ENCODE measurements at regions not wholly inside any gene's neighbourhood (a gene's known extent, or its start where the extent isn't known, plus 50 kb on each side); places are given as distances from the start of the nearest gene placed in this dataset.

DNA sequence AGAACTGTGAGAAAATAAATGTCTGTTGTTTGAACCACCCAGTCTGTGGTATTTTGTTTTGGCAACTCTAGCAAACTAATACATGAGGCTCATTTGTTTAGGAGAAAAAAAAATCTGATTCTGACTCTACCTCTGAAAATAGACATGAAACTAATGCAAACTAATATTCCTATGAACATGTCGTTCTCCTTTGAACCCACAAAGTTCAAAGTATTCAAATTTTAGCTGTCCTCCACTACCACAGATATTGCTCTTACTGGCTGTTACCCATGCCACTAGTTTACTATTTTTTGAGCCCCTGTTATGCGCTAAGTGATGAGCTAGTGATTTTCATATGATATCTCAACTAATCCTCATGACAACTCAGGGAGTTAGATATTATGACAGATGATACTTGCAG, 58.8 kb upstream of the ZNF804B start:
- no peak overlapping the region for H3K27ac ChIP-seq (ENCODE audit: low read depth, low read length, severe bottlenecking)
- no peaks in the 10 kb centered on the region for H3K4me1 ChIP-seq (ENCODE audit: control insufficient read depth, insufficient read depth, low read length, poor library complexity, severe bottlenecking)
- no peak overlapping the region for H3K4me3 ChIP-seq (ENCODE audit: extremely low read depth, insufficient read depth, low read length, poor library complexity, severe bottlenecking)
- no peaks in the 10 kb centered on the region for H3K36me3 ChIP-seq (ENCODE audit: control insufficient read depth, insufficient read depth, low read length)
- WGBS, 2 experiments (ENCODE audit: insufficient coverage in 2 of 2), result 64 to 73% methylated on average over 1 of the region's 2 CpGs
- no peaks in the 10 kb centered on the region for H3K9me3 ChIP-seq (ENCODE audit: control insufficient read depth, low read length)

DNA sequence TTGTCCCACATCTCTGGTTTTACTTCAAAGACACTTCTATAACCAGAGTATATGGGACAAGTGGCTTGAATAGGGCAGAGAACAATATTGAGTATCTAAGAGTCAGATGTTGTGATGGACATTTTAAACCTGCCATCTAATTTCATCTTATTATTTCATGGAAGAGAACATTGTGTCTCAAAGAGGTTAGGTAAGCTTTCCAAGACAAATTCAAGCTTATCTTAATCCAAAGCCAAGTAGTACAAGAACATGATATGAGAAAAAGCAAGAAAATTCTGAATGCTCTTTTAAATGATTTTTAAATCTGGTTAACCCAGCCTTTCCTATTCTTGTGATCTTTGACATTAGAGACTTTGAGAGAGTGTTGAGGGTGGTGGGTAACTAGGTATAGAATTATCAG, 65.3 kb upstream of the ZNF804B start:
- no peaks in the 10 kb centered on the region for H3K4me1 ChIP-seq (ENCODE audit: control insufficient read depth, insufficient read depth, low read length, poor library complexity, severe bottlenecking)
- no peak overlapping the region for H3K27ac ChIP-seq (ENCODE audit: low read depth, low read length, severe bottlenecking)
- H3K4me3 ChIP-seq (ENCODE audit: extremely low read depth, insufficient read depth, low read length, poor library complexity, severe bottlenecking), result no peak overlapping the region
- H3K36me3 ChIP-seq (ENCODE audit: control insufficient read depth, insufficient read depth, low read length), result no peaks in the 10 kb centered on the region
- no peaks in the 10 kb centered on the region for H3K9me3 ChIP-seq (ENCODE audit: control insufficient read depth, low read length)

DNA sequence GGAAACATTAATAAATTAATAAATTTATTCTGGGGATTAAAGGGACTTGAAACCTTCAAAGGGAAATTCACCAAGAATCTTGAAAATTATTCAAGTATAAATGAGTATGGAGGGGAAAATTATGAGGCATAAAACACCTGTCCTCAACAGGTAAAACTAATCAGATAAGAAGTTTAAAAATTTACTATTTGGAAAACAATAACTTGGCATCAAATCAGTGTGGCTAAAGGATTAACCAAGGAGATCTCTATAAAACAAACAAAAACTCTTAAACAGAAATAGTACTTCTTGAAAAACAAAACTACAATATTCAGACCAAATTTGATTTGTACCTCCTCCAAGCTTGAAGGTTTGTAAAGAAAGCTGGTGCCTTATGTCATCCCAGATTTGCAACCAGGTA, 66.4 kb upstream of the ZNF804B start:
- Histone ChIP-seq H3K4me1 (ENCODE audit: control insufficient read depth, insufficient read depth, low read length, poor library complexity, severe bottlenecking) (no peaks in the 10 kb centered on the region), H3K36me3 (ENCODE audit: control insufficient read depth, insufficient read depth, low read length) (no peaks in the 10 kb centered on the region), H3K27ac (ENCODE audit: low read depth, low read length, severe bottlenecking) (no peak overlapping the region), H3K4me3 (ENCODE audit: extremely low read depth, insufficient read depth, low read length, poor library complexity, severe bottlenecking) (no peak overlapping the region), H3K9me3 (ENCODE audit: control insufficient read depth, low read length) (no peaks in the 10 kb centered on the region)

DNA sequence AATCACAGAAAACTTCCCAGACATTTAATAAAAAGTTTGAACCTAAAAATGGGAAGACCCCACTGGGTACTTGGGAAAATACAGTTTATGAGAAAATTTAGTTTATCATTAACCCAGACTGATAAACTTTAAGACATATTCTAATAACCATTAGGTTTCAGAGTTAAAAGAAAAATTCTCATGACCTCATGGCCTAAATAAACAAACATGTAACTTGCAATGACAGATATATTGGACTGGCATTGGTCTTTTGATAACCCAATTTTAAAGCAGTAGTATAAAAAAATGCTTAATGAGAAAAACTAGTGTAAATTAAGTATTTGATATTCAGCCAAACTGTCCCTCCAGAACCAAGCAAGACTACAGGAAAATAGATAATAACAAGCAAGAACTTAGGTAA, 67.0 kb upstream of the ZNF804B start:
- Histone ChIP-seq H3K9me3 (ENCODE audit: control insufficient read depth, low read length) (no peaks in the 10 kb centered on the region), H3K4me1 (ENCODE audit: control insufficient read depth, insufficient read depth, low read length, poor library complexity, severe bottlenecking) (no peaks in the 10 kb centered on the region), H3K36me3 (ENCODE audit: control insufficient read depth, insufficient read depth, low read length) (no peaks in the 10 kb centered on the region), H3K27ac (ENCODE audit: low read depth, low read length, severe bottlenecking) (no peak overlapping the region), H3K4me3 (ENCODE audit: extremely low read depth, insufficient read depth, low read length, poor library complexity, severe bottlenecking) (no peak overlapping the region)

DNA sequence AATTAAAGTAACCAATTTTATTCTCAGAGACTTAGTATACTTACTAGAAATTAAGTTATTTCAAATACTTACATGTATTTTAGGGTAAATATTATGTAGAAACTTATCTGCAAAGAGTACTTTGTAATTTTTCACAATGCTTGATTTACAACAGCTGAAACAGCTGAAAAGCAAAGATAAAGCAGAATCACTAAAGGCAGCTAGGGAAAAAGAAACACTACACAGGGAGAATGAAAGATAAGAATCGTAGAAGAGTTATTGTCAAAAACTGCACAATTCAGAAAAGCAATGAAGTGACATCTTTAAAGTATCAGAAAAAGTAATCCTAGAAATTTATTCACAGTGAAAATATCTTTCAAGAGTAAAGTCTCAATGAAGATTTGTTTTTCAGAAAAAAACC, 69.7 kb upstream of the ZNF804B start:
- H3K27ac ChIP-seq (ENCODE audit: low read depth, low read length, severe bottlenecking), result no peak overlapping the region
- H3K36me3 ChIP-seq (ENCODE audit: control insufficient read depth, insufficient read depth, low read length), result no peaks in the 10 kb centered on the region
- WGBS, 2 experiments (ENCODE audit: insufficient coverage in 2 of 2), result 100% methylated on average over 1 of the region's 1 CpG; no CpG with 5 or more reads in 1 of the 2 experiments
- no peaks in the 10 kb centered on the region for H3K9me3 ChIP-seq (ENCODE audit: control insufficient read depth, low read length)
- H3K4me1 ChIP-seq (ENCODE audit: control insufficient read depth, insufficient read depth, low read length, poor library complexity, severe bottlenecking), result no peaks in the 10 kb centered on the region
- no peak overlapping the region for H3K4me3 ChIP-seq (ENCODE audit: extremely low read depth, insufficient read depth, low read length, poor library complexity, severe bottlenecking)

DNA sequence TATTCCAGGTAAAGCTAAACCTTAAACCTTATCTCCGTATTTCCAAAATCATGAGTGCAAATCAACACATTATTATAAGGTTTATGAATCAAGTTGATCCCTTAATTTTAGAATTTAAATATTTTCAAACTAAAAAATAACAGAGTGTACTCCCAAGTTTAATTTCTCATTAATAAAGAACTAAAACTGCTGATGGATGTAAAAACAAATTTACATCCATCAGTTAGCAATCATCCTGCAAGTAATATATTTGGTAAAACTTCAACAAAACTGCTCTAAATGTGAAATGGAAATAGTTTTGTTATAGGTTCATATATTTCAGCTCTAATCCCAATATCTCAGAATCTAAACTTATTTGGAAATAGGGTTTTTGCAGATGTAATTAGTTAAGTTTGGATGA, 71.3 kb upstream of the ZNF804B start:
- no peak overlapping the region for H3K4me3 ChIP-seq (ENCODE audit: extremely low read depth, insufficient read depth, low read length, poor library complexity, severe bottlenecking)
- H3K9me3 ChIP-seq (ENCODE audit: control insufficient read depth, low read length), result no peaks in the 10 kb centered on the region
- H3K27ac ChIP-seq (ENCODE audit: low read depth, low read length, severe bottlenecking), result no peak overlapping the region
- WGBS, 2 experiments (ENCODE audit: insufficient coverage in 2 of 2), result no CpG with 5 or more reads among the region's 1 CpG
- no peaks in the 10 kb centered on the region for H3K4me1 ChIP-seq (ENCODE audit: control insufficient read depth, insufficient read depth, low read length, poor library complexity, severe bottlenecking)
- H3K36me3 ChIP-seq (ENCODE audit: control insufficient read depth, insufficient read depth, low read length), result no peaks in the 10 kb centered on the region

DNA sequence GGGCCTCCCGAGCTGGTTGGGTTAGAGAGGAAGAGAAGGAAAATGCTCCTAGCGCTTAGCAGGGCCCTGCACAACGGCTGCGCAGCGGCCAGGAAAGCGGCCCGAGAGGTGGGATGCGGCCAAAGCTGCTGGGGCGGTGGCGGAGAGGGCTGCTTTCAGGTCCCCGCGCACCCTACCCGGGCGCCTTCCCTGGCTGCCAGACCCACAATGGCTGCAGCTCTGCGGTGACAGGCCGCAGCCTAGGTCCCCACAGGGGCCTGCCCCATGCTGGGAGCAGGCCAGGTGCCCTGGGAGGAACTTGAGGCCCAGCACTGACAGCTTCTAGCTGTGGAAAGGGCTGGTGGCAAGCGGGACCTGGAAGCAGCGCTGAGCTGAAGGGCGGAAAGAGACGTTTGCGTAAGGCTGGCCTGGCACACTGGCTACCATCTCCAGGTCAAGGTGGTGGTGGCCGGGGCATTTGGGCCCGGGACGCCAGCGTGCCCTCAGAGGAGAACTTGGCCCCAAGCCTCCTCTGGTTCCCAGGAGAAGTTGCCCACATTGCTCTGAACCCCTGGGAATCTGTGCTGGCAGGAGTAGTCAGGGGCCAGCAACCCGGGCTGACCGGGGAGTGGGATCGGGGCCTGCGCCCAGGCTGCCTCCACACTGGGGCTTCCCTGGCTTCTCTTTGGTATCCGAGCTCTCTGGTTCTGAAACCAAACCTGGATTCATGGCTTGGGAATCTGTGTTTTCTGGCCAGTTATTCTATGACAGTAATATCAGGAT, 72.9 kb upstream of the ZNF804B start:
- no peaks in the 10 kb centered on the region for H3K4me1 ChIP-seq (ENCODE audit: control insufficient read depth, insufficient read depth, low read length, poor library complexity, severe bottlenecking)
- WGBS, 2 experiments (ENCODE audit: insufficient coverage in 2 of 2), result 89 to 94% methylated on average over 19 to 28 of the region's 30 CpGs
- H3K9me3 ChIP-seq (ENCODE audit: control insufficient read depth, low read length), result no peaks in the 10 kb centered on the region
- H3K4me3 ChIP-seq (ENCODE audit: extremely low read depth, insufficient read depth, low read length, poor library complexity, severe bottlenecking), result no peak overlapping the region
- no peaks in the 10 kb centered on the region for H3K36me3 ChIP-seq (ENCODE audit: control insufficient read depth, insufficient read depth, low read length)
- H3K27ac ChIP-seq (ENCODE audit: low read depth, low read length, severe bottlenecking), result no peak overlapping the region

DNA sequence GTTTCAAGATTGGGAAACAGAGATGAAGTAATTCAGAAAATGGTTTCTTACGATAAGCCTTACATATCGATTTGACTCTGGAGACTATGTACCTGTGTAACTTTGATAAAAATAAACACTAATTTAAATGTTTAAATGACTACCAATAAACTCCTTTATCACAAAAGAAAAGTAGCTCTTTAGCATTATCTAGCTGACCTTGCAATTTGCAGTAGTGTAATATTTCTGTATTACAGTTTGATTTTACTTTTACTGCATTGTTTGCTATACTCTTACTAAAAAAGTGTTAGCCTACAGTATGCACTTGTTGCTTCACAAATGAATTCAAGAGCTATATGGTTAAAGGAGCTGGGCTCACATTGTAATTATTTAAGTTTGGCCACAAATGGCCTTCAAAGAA, 77.8 kb upstream of the ZNF804B start:
- Histone ChIP-seq H3K9me3 (ENCODE audit: control insufficient read depth, low read length) (no peaks in the 10 kb centered on the region), H3K4me1 (ENCODE audit: control insufficient read depth, insufficient read depth, low read length, poor library complexity, severe bottlenecking) (no peaks in the 10 kb centered on the region), H3K4me3 (ENCODE audit: extremely low read depth, insufficient read depth, low read length, poor library complexity, severe bottlenecking) (no peak overlapping the region), H3K36me3 (ENCODE audit: control insufficient read depth, insufficient read depth, low read length) (no peaks in the 10 kb centered on the region), H3K27ac (ENCODE audit: low read depth, low read length, severe bottlenecking) (no peak overlapping the region)
- WGBS, 2 experiments (ENCODE audit: insufficient coverage in 2 of 2), result no CpG with 5 or more reads among the region's 2 CpGs

DNA sequence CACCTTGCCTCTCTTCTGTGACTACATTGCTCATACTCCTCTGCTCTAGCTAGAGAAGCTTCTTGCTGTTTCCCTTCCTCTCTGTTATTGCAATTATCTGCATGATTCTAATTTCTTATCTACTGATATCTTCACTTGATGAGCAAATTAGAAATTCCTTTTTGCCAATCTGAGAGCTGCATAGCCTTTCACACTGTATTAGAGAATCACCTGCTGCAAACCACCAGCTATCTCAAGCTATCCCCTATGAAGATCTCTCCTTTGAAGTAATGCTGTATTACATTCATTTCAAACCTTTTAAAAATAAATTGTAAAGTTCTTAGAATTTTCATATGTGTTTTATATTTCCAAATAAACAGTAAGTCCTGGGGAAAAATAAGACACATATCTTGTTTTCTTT, 89.0 kb upstream of the ZNF804B start:
- Histone ChIP-seq H3K9me3 (ENCODE audit: control insufficient read depth, low read length) (no peaks in the 10 kb centered on the region), H3K4me1 (ENCODE audit: control insufficient read depth, insufficient read depth, low read length, poor library complexity, severe bottlenecking) (no peaks in the 10 kb centered on the region), H3K27ac (ENCODE audit: low read depth, low read length, severe bottlenecking) (no peak overlapping the region)

DNA sequence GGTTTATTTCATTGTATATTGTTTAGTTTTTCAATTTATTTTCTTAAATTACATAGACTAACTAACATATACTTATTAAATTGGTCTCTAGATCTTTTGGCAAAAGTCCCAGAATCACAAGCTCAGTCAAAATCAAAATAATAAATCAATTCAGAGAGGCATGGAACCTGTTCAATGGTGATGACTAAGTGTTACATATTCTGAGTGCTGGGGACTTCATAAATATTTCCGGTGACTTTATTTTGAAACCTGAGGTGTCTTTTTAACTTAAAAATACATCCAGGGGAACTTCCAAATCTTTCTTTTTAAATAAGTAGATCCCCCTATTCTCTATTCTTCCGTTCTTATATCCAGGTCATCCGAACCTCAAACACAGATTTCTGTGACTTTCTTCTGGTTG, 89.6 kb upstream of the ZNF804B start:
- no peaks in the 10 kb centered on the region for H3K9me3 ChIP-seq (ENCODE audit: control insufficient read depth, low read length)
- WGBS, 2 experiments (ENCODE audit: insufficient coverage in 2 of 2), result 97 to 100% methylated on average over 2 of the region's 3 CpGs
- no peak overlapping the region for H3K27ac ChIP-seq (ENCODE audit: low read depth, low read length, severe bottlenecking)
- peaks cover 4% of the 10 kb centered on the region for H3K4me1 ChIP-seq (ENCODE audit: control insufficient read depth, insufficient read depth, low read length, poor library complexity, severe bottlenecking)
- no peaks in the 10 kb centered on the region for H3K36me3 ChIP-seq (ENCODE audit: control insufficient read depth, insufficient read depth, low read length)
- no peak overlapping the region for H3K4me3 ChIP-seq (ENCODE audit: extremely low read depth, insufficient read depth, low read length, poor library complexity, severe bottlenecking)

More for the DNA sequence above, 89.0 kb upstream of the ZNF804B start:
- Histone ChIP-seq H3K36me3 (ENCODE audit: control insufficient read depth, insufficient read depth, low read length) (no peaks in the 10 kb centered on the region), H3K4me3 (ENCODE audit: extremely low read depth, insufficient read depth, low read length, poor library complexity, severe bottlenecking) (no peak overlapping the region)

DNA sequence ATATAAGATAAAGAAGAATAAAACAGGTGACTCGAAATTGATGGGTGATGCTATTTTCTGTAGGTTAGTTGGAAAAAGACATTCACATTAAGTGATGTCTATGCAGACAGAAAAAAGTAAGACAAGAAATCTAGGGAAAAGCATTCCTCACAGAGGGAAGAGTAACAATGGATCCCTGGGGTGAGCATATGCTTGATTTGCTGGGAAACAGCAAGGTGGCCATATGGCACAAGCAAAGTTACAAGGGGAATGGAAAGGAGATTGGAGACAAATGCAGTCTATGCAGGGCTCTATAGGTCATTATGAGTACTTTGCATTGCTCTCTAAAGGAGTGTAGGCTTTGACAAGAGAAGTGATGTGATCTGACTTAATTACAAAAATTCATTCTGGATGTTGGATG, 90.9 kb upstream of the ZNF804B start:
- peaks cover 13% of the 10 kb centered on the region for H3K4me1 ChIP-seq (ENCODE audit: control insufficient read depth, insufficient read depth, low read length, poor library complexity, severe bottlenecking)
- H3K4me3 ChIP-seq (ENCODE audit: extremely low read depth, insufficient read depth, low read length, poor library complexity, severe bottlenecking), result no peak overlapping the region
- no peaks in the 10 kb centered on the region for H3K36me3 ChIP-seq (ENCODE audit: control insufficient read depth, insufficient read depth, low read length)
- no peak overlapping the region for H3K27ac ChIP-seq (ENCODE audit: low read depth, low read length, severe bottlenecking)
- WGBS, 2 experiments (ENCODE audit: insufficient coverage in 2 of 2), result no CpG with 5 or more reads among the region's 1 CpG
- H3K9me3 ChIP-seq (ENCODE audit: control insufficient read depth, low read length), result no peaks in the 10 kb centered on the region

DNA sequence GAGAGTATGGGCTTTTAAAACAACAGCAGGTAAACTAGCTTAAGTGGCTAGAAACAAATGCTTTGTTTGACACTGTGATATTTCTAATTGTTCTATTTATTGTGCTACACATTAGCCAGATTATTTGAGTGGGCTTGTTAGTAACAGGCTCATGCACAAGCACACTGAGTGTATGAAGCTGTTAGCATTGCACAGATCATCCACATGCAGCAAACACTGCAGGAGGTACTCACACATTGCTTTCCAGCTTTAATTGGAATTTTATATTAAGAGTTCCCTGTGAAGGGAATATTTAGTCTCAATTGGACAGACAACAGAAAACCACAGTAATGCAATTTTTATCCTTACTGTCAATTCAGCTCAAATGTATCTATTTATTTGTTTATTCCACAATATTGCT, 92.9 kb upstream of the ZNF804B start:
- Histone ChIP-seq H3K4me3 (ENCODE audit: extremely low read depth, insufficient read depth, low read length, poor library complexity, severe bottlenecking) (no peak overlapping the region), H3K36me3 (ENCODE audit: control insufficient read depth, insufficient read depth, low read length) (no peaks in the 10 kb centered on the region), H3K27ac (ENCODE audit: low read depth, low read length, severe bottlenecking) (no peak overlapping the region), H3K4me1 (ENCODE audit: control insufficient read depth, insufficient read depth, low read length, poor library complexity, severe bottlenecking) (peaks cover 13% of the 10 kb centered on the region), H3K9me3 (ENCODE audit: control insufficient read depth, low read length) (no peaks in the 10 kb centered on the region)

Measured in mesodermal cell (in vitro differentiated cells).